ENCODE measurements at regions not wholly inside any gene's neighbourhood (a gene's known extent, or its start where the extent isn't known, plus 50 kb on each side); places are given as distances from the start of the nearest gene placed in this dataset.
"Not testable (repeated sequence)": the region's sequence is repeated elsewhere in the genome, so short reads cannot be mapped to it uniquely, and the experiment has no call there.

GRCh38 chr14:59134307-59134706 is 54.2 kb upstream of the DAAM1 start:
- no peak overlapping the region for H3K9ac ChIP-seq
- no peaks in the 10 kb centered on the region for H3K4me1 ChIP-seq
- H3K36me3 ChIP-seq, result no peaks in the 10 kb centered on the region
- no peaks in the 10 kb centered on the region for H4K20me1 ChIP-seq
- H3K27ac ChIP-seq, result no peak overlapping the region
- no peak overlapping the region for H3K4me3 ChIP-seq
- no peak overlapping the region for H3K4me2 ChIP-seq
- no peak for TF ChIP-seq Cebpa-rat (IDR thresholded peaks at IDR 0.05)
- H3K9me3 ChIP-seq (replicated peaks in 1 of 11), result no peaks in the 10 kb centered on the region
- no peaks in the 10 kb centered on the region for H3K27me3 ChIP-seq

- Histone ChIP-seq H3K9me3 (replicated peaks in 1 of 11) (no peaks in the 10 kb centered on the region), H3K27me3 (no peaks in the 10 kb centered on the region), H3K4me2 (no peak overlapping the region), H3K4me3 (no peak overlapping the region), H3K9ac (no peak overlapping the region), H4K20me1 (no peaks in the 10 kb centered on the region), H3K4me1 (no peaks in the 10 kb centered on the region), H3K36me3 (no peaks in the 10 kb centered on the region), H3K27ac (no peak overlapping the region)
- TF ChIP-seq Cebpa-rat (IDR thresholded peaks at IDR 0.05), result no peak
Observed at GRCh38 chr14:59137256-59137655, 51.2 kb upstream of the DAAM1 start.

- H3K4me1 ChIP-seq; H3K27me3 ChIP-seq; H3K9ac ChIP-seq; H3K4me2 ChIP-seq; H3K9me3 ChIP-seq (replicated peaks in 1 of 11); H4K20me1 ChIP-seq; H3K36me3 ChIP-seq; H3K4me3 ChIP-seq; H3K27ac ChIP-seq: not testable (repeated sequence)
Observed at GRCh38 chr14:59138576-59138975, 49.9 kb upstream of the DAAM1 start.
